H1 (cell line): ENCODE measurements at regions not wholly inside any gene's neighbourhood (a gene's known extent, or its start where the extent isn't known, plus 50 kb on each side); places are given as distances from the start of the nearest gene placed in this dataset.

Experiments used
- SP2 ChIP-seq: IDR thresholded peaks from 2 replicates; pipeline ENCODE4 v1.6.1; 2012; ENCODE audit warnings: mild to moderate bottlenecking, low read length, inconsistent platforms

- no peak for TF ChIP-seq SP2
Observed at GRCh38 chr11:93084727-93085505, 112.9 kb downstream of the SLC36A4 start (continued).
